Activated CD4-positive, alpha-beta T cell treated with anti-CD3 and anti-CD28 coated beads, Interleukin-2, amount 50 U/mL, for 48 hours (primary cell): ENCODE measurements at regions not wholly inside any gene's neighbourhood (a gene's known extent, or its start where the extent isn't known, plus 50 kb on each side); places are given as distances from the start of the nearest gene placed in this dataset.
"Not testable (repeated sequence)": the region's sequence is repeated elsewhere in the genome, so short reads cannot be mapped to it uniquely, and the experiment has no call there.

Source experiments
- DNase-seq, 2 experiments: peaks; one replicate each; pipeline ENCODE4 v3.0.0-alpha.2; 2020

- no peak for DNase-seq
Measured at GRCh38 chr20:12512755-12513154, 496.0 kb upstream of the SPTLC3 start.

- DNase-seq = no peak
Measured at GRCh38 chr20:12528104-12528503, 480.7 kb upstream of the SPTLC3 start.

- no peak for DNase-seq
Measured at GRCh38 chr20:12528591-12529041, 480.2 kb upstream of the SPTLC3 start.

GRCh38 chr20:12531626-12532025 is 477.1 kb upstream of the SPTLC3 start:
- no peak for DNase-seq

- no peak for DNase-seq
Measured at GRCh38 chr20:12535316-12535715, 473.5 kb upstream of the SPTLC3 start.

- DNase-seq = no peak
Measured at GRCh38 chr20:12535770-12536169, 473.0 kb upstream of the SPTLC3 start.

- DNase-seq = no peak
Measured at GRCh38 chr20:12554426-12554825, 454.3 kb upstream of the SPTLC3 start.

GRCh38 chr20:12555369-12555768 is 453.4 kb upstream of the SPTLC3 start:
- DNase-seq = no peak

GRCh38 chr20:12555849-12556248 is 452.9 kb upstream of the SPTLC3 start:
- DNase-seq = not testable (repeated sequence)

- DNase-seq = no peak
Measured at GRCh38 chr20:12557224-12557623, 451.5 kb upstream of the SPTLC3 start.

- no peak for DNase-seq
Measured at GRCh38 chr20:12564979-12565378, 443.8 kb upstream of the SPTLC3 start.

GRCh38 chr20:12566596-12566995 is 442.2 kb upstream of the SPTLC3 start:
- no peak for DNase-seq

- no peak for DNase-seq
Measured at GRCh38 chr20:12570371-12570770, 438.4 kb upstream of the SPTLC3 start.

- DNase-seq = no peak
Measured at GRCh38 chr20:12573442-12573841, 435.3 kb upstream of the SPTLC3 start.

GRCh38 chr20:12575352-12576095 is 433.2 kb upstream of the SPTLC3 start:
- DNase-seq = no peak

- no peak for DNase-seq
Measured at GRCh38 chr20:12577213-12577612, 431.6 kb upstream of the SPTLC3 start.

- no peak for DNase-seq
Measured at GRCh38 chr20:12581644-12582289, 427.0 kb upstream of the SPTLC3 start.

- not testable (repeated sequence) for DNase-seq
Measured at GRCh38 chr20:12582710-12583109, 426.1 kb upstream of the SPTLC3 start.

- no peak for DNase-seq
Measured at GRCh38 chr20:12591949-12592470, 416.8 kb upstream of the SPTLC3 start.

GRCh38 chr20:12592756-12593155 is 416.0 kb upstream of the SPTLC3 start:
- no peak for DNase-seq

- DNase-seq = no peak
Measured at GRCh38 chr20:12593342-12593873, 415.4 kb upstream of the SPTLC3 start.

- no peak for DNase-seq
Measured at GRCh38 chr20:12594410-12595088, 414.2 kb upstream of the SPTLC3 start.

- DNase-seq = no peak
Measured at GRCh38 chr20:12595841-12596240, 412.9 kb upstream of the SPTLC3 start.
